ENCODE measurements at regions not wholly inside any gene's neighbourhood (a gene's known extent, or its start where the extent isn't known, plus 50 kb on each side); places are given as distances from the start of the nearest gene placed in this dataset.

DNA sequence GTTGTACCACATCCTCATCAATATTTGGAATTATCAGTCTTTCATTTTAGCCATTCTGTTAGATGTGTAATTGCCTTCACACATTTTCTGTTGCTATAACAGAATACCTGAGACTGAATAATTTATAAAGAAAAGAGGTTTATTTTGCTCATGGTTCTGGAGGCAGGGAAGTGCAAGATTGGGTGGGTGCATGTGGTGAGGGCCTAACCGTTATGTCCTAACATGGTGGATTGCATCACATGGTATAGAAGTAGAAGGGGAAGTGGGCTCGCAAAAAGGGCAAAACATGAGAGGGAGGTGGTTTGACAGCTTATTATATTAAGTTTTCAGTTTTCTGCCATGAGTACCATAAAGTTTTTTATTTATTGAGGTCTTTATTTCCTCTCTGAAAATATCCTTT lies 452.0 kb downstream of the ARL4A start:
- DNase-seq (ENCODE audit: low read depth, low spot score) = no peak
- H3K4me3 ChIP-seq = no peak overlapping the region
- no peak overlapping the region for H3K9ac ChIP-seq (ENCODE audit: insufficient read length)
- no peaks in the 10 kb centered on the region for H3K9me3 ChIP-seq (ENCODE audit: low read depth, low read length)
- H3K36me3 ChIP-seq (ENCODE audit: insufficient read depth, low read length) = no peaks in the 10 kb centered on the region
- no peak for TF ChIP-seq EZH2 (IDR thresholded peaks at IDR 0.05)
- no peak for TF ChIP-seq POLR2AphosphoS5 (IDR thresholded peaks at IDR 0.05; ENCODE audit: borderline replicate concordance, low read depth, low read length)
- TF ChIP-seq FOXP2 (optimal IDR thresholded peaks at IDR 0.05; ENCODE audit: control extremely low read depth, extremely low read length, insufficient read depth) = no peak
- no peak overlapping the region for H3K27ac ChIP-seq

DNA sequence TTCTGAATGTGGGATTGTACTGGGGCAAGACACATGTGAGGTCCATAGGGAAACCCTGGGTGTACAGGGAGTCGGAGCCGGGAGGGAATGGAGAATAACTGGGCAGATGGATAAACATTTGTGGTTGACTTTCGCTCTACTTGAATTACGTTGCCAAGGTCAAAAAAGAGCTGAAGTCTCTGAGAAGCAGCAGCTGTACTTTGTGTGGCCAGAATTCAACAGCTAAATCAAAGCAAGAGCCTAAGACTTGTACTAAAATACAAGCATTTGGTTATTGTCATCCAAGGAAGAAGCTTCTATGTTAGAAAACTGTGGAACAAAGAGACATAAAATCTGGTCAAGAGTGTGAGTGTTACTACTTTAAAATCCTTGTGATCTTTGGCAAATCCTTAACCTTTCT lies 457.2 kb downstream of the ARL4A start:
- no peak overlapping the region for H3K9ac ChIP-seq (ENCODE audit: insufficient read length)
- DNase-seq (ENCODE audit: low read depth, low spot score) = no peak
- no peaks in the 10 kb centered on the region for H3K9me3 ChIP-seq (ENCODE audit: low read depth, low read length)
- no peak for TF ChIP-seq FOXP2 (optimal IDR thresholded peaks at IDR 0.05; ENCODE audit: control extremely low read depth, extremely low read length, insufficient read depth)
- no peak for TF ChIP-seq EZH2 (IDR thresholded peaks at IDR 0.05)
- TF ChIP-seq POLR2AphosphoS5 (IDR thresholded peaks at IDR 0.05; ENCODE audit: borderline replicate concordance, low read depth, low read length) = no peak
- no peak overlapping the region for H3K4me3 ChIP-seq
- no peak overlapping the region for H3K27ac ChIP-seq
- H3K36me3 ChIP-seq (ENCODE audit: insufficient read depth, low read length) = no peaks in the 10 kb centered on the region

DNA sequence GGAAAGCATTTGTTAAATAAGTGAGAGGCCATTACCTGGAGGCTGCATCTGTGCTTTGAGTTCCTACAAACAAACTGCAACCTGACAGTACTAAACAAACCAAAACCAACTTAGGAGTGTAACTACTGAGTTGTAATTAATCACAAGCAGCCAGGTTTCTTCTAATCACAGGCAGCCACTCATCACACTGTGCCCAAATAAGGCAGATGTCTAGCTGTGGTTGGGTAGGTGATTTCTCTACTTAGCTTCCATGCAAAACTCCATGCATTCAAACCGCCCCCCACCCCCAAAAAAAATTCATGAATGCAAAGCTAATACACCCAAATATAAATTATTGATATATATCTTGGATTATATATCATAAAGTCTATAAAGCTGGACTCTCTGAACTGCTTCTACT lies 461.1 kb downstream of the ARL4A start:
- no peak overlapping the region for H3K27ac ChIP-seq
- no peak overlapping the region for H3K9ac ChIP-seq (ENCODE audit: insufficient read length)
- TF ChIP-seq POLR2AphosphoS5 (IDR thresholded peaks at IDR 0.05; ENCODE audit: borderline replicate concordance, low read depth, low read length) = no peak
- TF ChIP-seq EZH2 (IDR thresholded peaks at IDR 0.05) = no peak
- TF ChIP-seq FOXP2 (optimal IDR thresholded peaks at IDR 0.05; ENCODE audit: control extremely low read depth, extremely low read length, insufficient read depth) = no peak
- H3K4me3 ChIP-seq = no peak overlapping the region
- DNase-seq (ENCODE audit: low read depth, low spot score) = no peak
- H3K36me3 ChIP-seq (ENCODE audit: insufficient read depth, low read length) = no peaks in the 10 kb centered on the region
- H3K9me3 ChIP-seq (ENCODE audit: low read depth, low read length) = no peaks in the 10 kb centered on the region

DNA sequence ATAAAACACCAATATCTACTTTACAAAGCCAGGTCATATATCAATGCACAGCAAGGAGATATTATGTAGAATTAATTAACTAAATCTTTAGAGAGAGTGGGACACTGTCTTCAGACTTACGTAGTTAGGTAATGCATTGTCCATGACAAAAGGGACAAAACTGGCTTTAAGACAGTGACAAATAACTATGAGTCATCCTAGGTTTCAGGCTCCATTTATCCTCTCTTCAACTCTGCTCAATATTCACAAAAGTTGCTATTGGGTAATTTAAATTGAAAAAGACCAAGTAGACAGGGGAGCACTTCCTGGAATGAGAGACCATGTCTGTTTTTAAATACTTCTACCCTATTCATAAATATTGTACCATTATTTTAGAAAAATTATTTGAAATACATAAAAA lies 464.5 kb downstream of the ARL4A start:
- no peak overlapping the region for H3K9ac ChIP-seq (ENCODE audit: insufficient read length)
- no peaks in the 10 kb centered on the region for H3K36me3 ChIP-seq (ENCODE audit: insufficient read depth, low read length)
- H3K4me3 ChIP-seq = no peak overlapping the region
- DNase-seq (ENCODE audit: low read depth, low spot score) = no peak
- no peaks in the 10 kb centered on the region for H3K9me3 ChIP-seq (ENCODE audit: low read depth, low read length)
- H3K27ac ChIP-seq = no peak overlapping the region
- TF ChIP-seq FOXP2 (optimal IDR thresholded peaks at IDR 0.05; ENCODE audit: control extremely low read depth, extremely low read length, insufficient read depth) (no peak), POLR2AphosphoS5 (IDR thresholded peaks at IDR 0.05; ENCODE audit: borderline replicate concordance, low read depth, low read length) (no peak), EZH2 (IDR thresholded peaks at IDR 0.05) (no peak)

DNA sequence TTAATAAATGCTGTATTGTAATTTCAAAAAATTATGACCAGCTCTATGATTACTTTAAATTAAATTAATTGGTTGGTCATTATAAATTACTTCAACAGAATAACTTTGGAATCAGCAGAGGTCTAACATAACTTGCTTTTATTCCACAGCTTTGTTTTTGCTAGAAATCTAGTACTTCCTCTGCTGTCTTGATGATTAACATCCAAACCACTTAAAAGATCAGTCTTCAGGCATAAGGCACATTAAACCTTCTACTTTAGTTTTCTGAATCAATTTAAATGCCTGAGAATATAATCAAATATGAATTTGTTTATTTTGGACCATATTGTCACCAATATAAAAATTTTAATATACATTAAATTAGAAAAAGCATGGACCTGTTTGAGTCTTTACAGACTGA lies 465.3 kb downstream of the ARL4A start:
- Histone ChIP-seq H3K9me3 (ENCODE audit: low read depth, low read length) (no peaks in the 10 kb centered on the region), H3K4me3 (no peak overlapping the region), H3K27ac (no peak overlapping the region), H3K9ac (ENCODE audit: insufficient read length) (no peak overlapping the region), H3K36me3 (ENCODE audit: insufficient read depth, low read length) (no peaks in the 10 kb centered on the region)
- no peak for DNase-seq (ENCODE audit: low read depth, low spot score)
- TF ChIP-seq EZH2 (IDR thresholded peaks at IDR 0.05) (no peak), POLR2AphosphoS5 (IDR thresholded peaks at IDR 0.05; ENCODE audit: borderline replicate concordance, low read depth, low read length) (no peak), FOXP2 (optimal IDR thresholded peaks at IDR 0.05; ENCODE audit: control extremely low read depth, extremely low read length, insufficient read depth) (no peak)

DNA sequence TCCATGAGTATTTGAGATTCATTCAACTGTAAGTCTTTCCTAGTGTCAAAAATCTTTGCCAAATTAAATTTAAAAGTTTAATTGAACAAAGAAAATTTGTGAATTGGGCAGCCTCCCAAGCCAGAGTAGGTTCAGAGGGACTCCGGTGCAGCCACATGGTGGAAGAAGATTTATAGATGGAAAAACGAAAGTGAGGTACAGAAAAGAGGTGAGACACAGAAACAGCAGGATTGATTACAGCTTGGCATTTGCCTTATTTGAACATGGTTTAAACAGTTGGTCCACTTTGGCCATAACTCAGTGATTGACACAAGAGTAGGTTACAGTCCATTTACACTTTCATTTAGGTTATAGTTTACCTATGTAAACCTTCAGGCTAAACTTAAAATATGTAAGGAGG lies 465.8 kb downstream of the ARL4A start:
- no peaks in the 10 kb centered on the region for H3K36me3 ChIP-seq (ENCODE audit: insufficient read depth, low read length)
- TF ChIP-seq FOXP2 (optimal IDR thresholded peaks at IDR 0.05; ENCODE audit: control extremely low read depth, extremely low read length, insufficient read depth) (no peak), EZH2 (IDR thresholded peaks at IDR 0.05) (no peak), POLR2AphosphoS5 (IDR thresholded peaks at IDR 0.05; ENCODE audit: borderline replicate concordance, low read depth, low read length) (no peak)
- H3K27ac ChIP-seq = no peak overlapping the region
- H3K9me3 ChIP-seq (ENCODE audit: low read depth, low read length) = no peaks in the 10 kb centered on the region
- no peak overlapping the region for H3K9ac ChIP-seq (ENCODE audit: insufficient read length)
- DNase-seq (ENCODE audit: low read depth, low spot score) = no peak
- no peak overlapping the region for H3K4me3 ChIP-seq

DNA sequence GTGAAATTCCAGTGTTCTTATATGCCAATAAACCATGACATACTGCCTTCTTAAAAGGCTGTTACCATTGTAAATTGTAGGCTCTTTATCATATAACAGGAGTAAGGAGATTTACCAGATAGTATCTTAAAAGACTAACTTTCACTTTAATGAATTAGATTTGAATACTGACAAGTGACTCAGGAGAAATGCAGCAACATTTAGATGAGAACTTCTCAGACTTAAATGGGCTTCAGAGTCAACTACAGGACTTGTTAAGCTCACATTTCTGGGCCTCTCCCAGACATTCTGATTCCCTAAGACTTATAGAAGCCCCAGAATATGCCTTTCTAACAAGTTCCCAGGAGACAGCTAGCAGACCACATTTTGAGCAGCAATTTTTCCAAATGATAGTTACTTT lies 466.3 kb downstream of the ARL4A start:
- TF ChIP-seq EZH2 (IDR thresholded peaks at IDR 0.05) (no peak), POLR2AphosphoS5 (IDR thresholded peaks at IDR 0.05; ENCODE audit: borderline replicate concordance, low read depth, low read length) (no peak), FOXP2 (optimal IDR thresholded peaks at IDR 0.05; ENCODE audit: control extremely low read depth, extremely low read length, insufficient read depth) (no peak)
- Histone ChIP-seq H3K4me3 (no peak overlapping the region), H3K27ac (no peak overlapping the region), H3K9me3 (ENCODE audit: low read depth, low read length) (no peaks in the 10 kb centered on the region), H3K9ac (ENCODE audit: insufficient read length) (no peak overlapping the region), H3K36me3 (ENCODE audit: insufficient read depth, low read length) (no peaks in the 10 kb centered on the region)
- no peak for DNase-seq (ENCODE audit: low read depth, low spot score)

DNA sequence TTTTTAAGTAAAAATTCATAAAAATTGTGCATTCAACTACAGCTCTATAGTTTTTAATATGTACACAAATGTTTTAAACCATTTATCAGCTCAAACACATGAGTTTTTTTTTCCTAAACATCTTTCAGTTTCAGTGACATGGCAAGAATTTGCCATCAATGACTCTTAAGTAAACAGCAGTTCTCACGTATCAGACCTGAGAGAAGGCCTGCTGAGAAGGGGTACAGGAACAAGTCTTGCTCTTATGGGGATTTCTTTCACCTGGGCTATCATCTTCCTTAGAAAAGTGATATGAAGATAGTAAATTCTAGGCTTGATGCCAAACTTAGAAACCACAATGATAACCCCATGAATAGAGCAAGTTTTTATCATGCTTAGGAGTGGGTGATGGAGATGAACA lies 467.8 kb downstream of the ARL4A start:
- H3K4me3 ChIP-seq = no peak overlapping the region
- DNase-seq (ENCODE audit: low read depth, low spot score) = no peak
- H3K9ac ChIP-seq (ENCODE audit: insufficient read length) = no peak overlapping the region
- no peak overlapping the region for H3K27ac ChIP-seq
- TF ChIP-seq EZH2 (IDR thresholded peaks at IDR 0.05) (no peak), FOXP2 (optimal IDR thresholded peaks at IDR 0.05; ENCODE audit: control extremely low read depth, extremely low read length, insufficient read depth) (no peak), POLR2AphosphoS5 (IDR thresholded peaks at IDR 0.05; ENCODE audit: borderline replicate concordance, low read depth, low read length) (no peak)
- no peaks in the 10 kb centered on the region for H3K36me3 ChIP-seq (ENCODE audit: insufficient read depth, low read length)
- H3K9me3 ChIP-seq (ENCODE audit: low read depth, low read length) = no peaks in the 10 kb centered on the region

DNA sequence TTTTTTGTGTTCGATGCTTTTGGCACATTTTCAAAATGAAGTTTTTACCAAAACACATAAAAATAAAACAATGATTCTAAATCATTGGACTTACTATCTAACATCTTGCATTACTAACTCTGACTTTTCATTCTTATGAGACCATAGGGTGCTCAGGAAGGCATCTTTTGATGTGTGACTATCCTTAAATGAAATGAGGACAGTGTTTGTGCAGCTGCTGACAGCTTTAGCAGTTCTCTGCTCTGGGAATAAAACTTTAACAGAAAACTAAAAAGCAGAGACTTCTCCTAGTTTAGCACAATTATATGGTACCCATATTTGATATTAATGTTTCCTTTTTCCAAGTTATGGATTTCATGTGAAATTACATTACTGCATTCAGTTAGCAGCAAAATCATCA lies 471.6 kb downstream of the ARL4A start:
- H3K36me3 ChIP-seq (ENCODE audit: insufficient read depth, low read length) = no peaks in the 10 kb centered on the region
- TF ChIP-seq FOXP2 (optimal IDR thresholded peaks at IDR 0.05; ENCODE audit: control extremely low read depth, extremely low read length, insufficient read depth) (no peak), POLR2AphosphoS5 (IDR thresholded peaks at IDR 0.05; ENCODE audit: borderline replicate concordance, low read depth, low read length) (no peak), EZH2 (IDR thresholded peaks at IDR 0.05) (no peak)
- H3K4me3 ChIP-seq = no peak overlapping the region
- no peak for DNase-seq (ENCODE audit: low read depth, low spot score)
- H3K27ac ChIP-seq = no peak overlapping the region
- H3K9ac ChIP-seq (ENCODE audit: insufficient read length) = no peak overlapping the region
- H3K9me3 ChIP-seq (ENCODE audit: low read depth, low read length) = no peaks in the 10 kb centered on the region
